ENCODE measurements at regions not wholly inside any gene's neighbourhood (a gene's known extent, or its start where the extent isn't known, plus 50 kb on each side); places are given as distances from the start of the nearest gene placed in this dataset.

GRCh38 chr14:59060841-59061240 lies 127.6 kb upstream of the DAAM1 start:
- TF ChIP-seq POLR2A (IDR thresholded peaks at IDR 0.05; ENCODE audit: borderline replicate concordance, extremely low read depth, insufficient read depth, insufficient read length) (no peak), ZBTB33 (IDR thresholded peaks at IDR 0.05; ENCODE audit: extremely low read depth, insufficient replicate concordance, low read length) (no peak), RAD21 (IDR thresholded peaks at IDR 0.05; ENCODE audit: low read depth) (no peak), TCF7L2 (IDR thresholded peaks at IDR 0.05; ENCODE audit: borderline replicate concordance, extremely low read depth, insufficient read depth, insufficient read length) (no peak), ZFX (IDR thresholded peaks at IDR 0.05) (no peak), CTCF (IDR thresholded peaks at IDR 0.05 in 2 of 3, conservative IDR thresholded peaks at IDR 0.05 in 1 of 3; ENCODE audit: borderline replicate concordance in 1 of 3, insufficient read depth in 1 of 3, low read depth in 2 of 3, low read length in 2 of 3) (no peak), MAX (IDR thresholded peaks at IDR 0.05) (no peak), CEBPB (IDR thresholded peaks at IDR 0.05; ENCODE audit: low read depth) (no peak), YY1 (IDR thresholded peaks at IDR 0.05; ENCODE audit: extremely low read depth, insufficient replicate concordance, low read depth, low read length) (no peak), POLR2AphosphoS5 (IDR thresholded peaks at IDR 0.05; ENCODE audit: low read depth, low read length) (no peak)
